Neural progenitor cell (in vitro differentiated cells): ENCODE measurements at regions not wholly inside any gene's neighbourhood (a gene's known extent, or its start where the extent isn't known, plus 50 kb on each side); places are given as distances from the start of the nearest gene placed in this dataset.

ENCODE experiments used
- DNase-seq: peaks from one replicate; pipeline ENCODE4 v3.0.0-alpha.2; 2016; ENCODE audit warnings: low spot score
- H2AFZ ChIP-seq: fragments of 200-600 bp; sonication (generic); replicated peaks from 2 replicates; pipeline ENCODE4 v1.6.1; 2016; ENCODE audit warnings: antibody characterized with exemption
- H3F3A ChIP-seq: fragments of 200-600 bp; sonication (generic); 2 replicates; pipeline ENCODE4 v1.6.1; 2016; ENCODE audit warnings: antibody characterized with exemption, low read depth
- H3K27ac ChIP-seq: fragments of 200-600 bp; sonication (generic); 2 replicates; pipeline ENCODE4 v1.5.1; 2016; ENCODE audit warnings: mild to moderate bottlenecking
- H3K27me3 ChIP-seq: fragments of 200-600 bp; sonication (generic); 2 replicates; pipeline ENCODE4 v1.6.1; 2016; ENCODE audit warnings: mild to moderate bottlenecking, moderate library complexity
- H3K36me3 ChIP-seq: fragments of 200-600 bp; sonication (generic); 2 replicates; pipeline ENCODE4 v1.5.1; 2016
- H3K4me1 ChIP-seq: fragments of 200-600 bp; sonication (generic); 2 replicates; pipeline ENCODE4 v1.6.1; 2016; ENCODE audit warnings: mixed run types
- H3K4me2 ChIP-seq: fragments of 200-600 bp; sonication (generic); 2 replicates; pipeline ENCODE4 v1.6.1; 2016
- H3K4me3 ChIP-seq: fragments of 200-600 bp; sonication (generic); 2 replicates; pipeline ENCODE4 v1.5.1; 2016
- H3K79me2 ChIP-seq: fragments of 200-600 bp; sonication (generic); 2 replicates; pipeline ENCODE4 v1.6.1; 2016; ENCODE audit warnings: low read depth
- H3K9ac ChIP-seq: fragments of 200-600 bp; sonication (generic); 2 replicates; pipeline ENCODE4 v1.6.1; 2016
- H3K9me3 ChIP-seq: fragments of 200-600 bp; sonication (generic); 2 replicates; pipeline ENCODE4 v1.5.1; 2016; ENCODE audit warnings: low read depth
- H4K20me1 ChIP-seq: fragments of 200-600 bp; sonication (generic); 2 replicates; pipeline ENCODE4 v1.6.1; 2016; ENCODE audit warnings: low read depth
- H3K27ac Mint-ChIP-seq: 3 replicates; pipeline ENCODE4 v1.8.0; 2021; ENCODE audit warnings: mixed read lengths
- H3K27me3 Mint-ChIP-seq: 2 replicates; pipeline ENCODE4 v1.8.0; 2022; ENCODE audit warnings: low read depth, mild to moderate bottlenecking, inconsistent platforms, moderate library complexity, mixed read lengths; ENCODE audit not compliant: insufficient read depth
- H3K36me3 Mint-ChIP-seq: 3 replicates; pipeline ENCODE4 v1.8.0; 2021; ENCODE audit warnings: mixed read lengths
- H3K4me1 Mint-ChIP-seq: 3 replicates; pipeline ENCODE4 v1.8.0; 2021; ENCODE audit warnings: mixed read lengths
- H3K4me3 Mint-ChIP-seq: 3 replicates; pipeline ENCODE4 v1.8.0; 2021; ENCODE audit warnings: mild to moderate bottlenecking, moderate library complexity, mixed read lengths
- H3K9me3 Mint-ChIP-seq: 3 replicates; pipeline ENCODE4 v1.8.0; 2020; ENCODE audit warnings: mixed read lengths
- CTCF ChIP-seq: fragments of 200-600 bp; sonication (generic); IDR thresholded peaks from 2 replicates; pipeline ENCODE4 v1.5.1; 2017; ENCODE audit warnings: antibody characterized with exemption, mild to moderate bottlenecking
- EZH2 ChIP-seq: fragments of 200-600 bp; sonication (generic); IDR thresholded peaks from 2 replicates; pipeline ENCODE4 v1.6.1; 2017; ENCODE audit warnings: antibody characterized with exemption, mild to moderate bottlenecking, moderate library complexity
- EZH2phosphoT487 ChIP-seq: fragments of 200-600 bp; sonication (generic); IDR thresholded peaks from 2 replicates; pipeline ENCODE4 v1.6.1; 2017; ENCODE audit warnings: antibody characterized with exemption

GRCh38 chr2:195343942-195344530 is 313.0 kb upstream of the SLC39A10 start:
- Histone ChIP-seq H2AFZ (no peak overlapping the region), H4K20me1 (no peaks in the 10 kb centered on the region), H3K9ac (no peak overlapping the region), H3K27ac (no peak overlapping the region), H3K79me2 (no peaks in the 10 kb centered on the region), H3K4me1 (no peaks in the 10 kb centered on the region), H3K27me3 (no peaks in the 10 kb centered on the region), H3K36me3 (no peaks in the 10 kb centered on the region), H3K4me2 (no peak overlapping the region), H3K4me3 (no peak overlapping the region), H3K9me3 (no peaks in the 10 kb centered on the region), H3F3A (no peaks in the 10 kb centered on the region)
- no peaks in the 10 kb centered on the region for H3K9me3 Mint-ChIP-seq
- DNase-seq, result no peak
- no peak overlapping the region for H3K4me3 Mint-ChIP-seq
- H3K36me3 Mint-ChIP-seq, result no peaks in the 10 kb centered on the region
- H3K27me3 Mint-ChIP-seq, result peaks cover 2% of the 10 kb centered on the region
- H3K4me1 Mint-ChIP-seq, result no peaks in the 10 kb centered on the region
- no peak overlapping the region for H3K27ac Mint-ChIP-seq
- TF ChIP-seq EZH2phosphoT487, result no peak
- no peak for TF ChIP-seq CTCF
- no peak for TF ChIP-seq EZH2

- Histone ChIP-seq H3K9ac (no peak overlapping the region), H3K27ac (no peak overlapping the region), H3F3A (no peaks in the 10 kb centered on the region), H3K79me2 (no peaks in the 10 kb centered on the region), H3K4me1 (no peaks in the 10 kb centered on the region), H3K9me3 (no peaks in the 10 kb centered on the region), H3K27me3 (no peaks in the 10 kb centered on the region), H3K4me3 (no peak overlapping the region), H4K20me1 (no peaks in the 10 kb centered on the region), H2AFZ (no peak overlapping the region), H3K4me2 (no peak overlapping the region), H3K36me3 (no peaks in the 10 kb centered on the region)
- Mint-ChIP-seq H3K27me3 (peaks cover 2% of the 10 kb centered on the region), H3K27ac (no peak overlapping the region), H3K4me1 (no peaks in the 10 kb centered on the region), H3K9me3 (no peaks in the 10 kb centered on the region), H3K36me3 (no peaks in the 10 kb centered on the region), H3K4me3 (no peak overlapping the region)
- TF ChIP-seq CTCF (no peak), EZH2 (no peak), EZH2phosphoT487 (no peak)
- DNase-seq, result no peak
These were observed 313.5 kb upstream of the SLC39A10 start for GRCh38 chr2:195343540-195343939.

GRCh38 chr2:195342061-195342460 is 315.0 kb upstream of the SLC39A10 start:
- TF ChIP-seq EZH2phosphoT487 (no peak), EZH2 (no peak), CTCF (no peak)

More at GRCh38 chr2:195342061-195342460, 315.0 kb upstream of the SLC39A10 start:
- H3K9ac ChIP-seq, result no peak overlapping the region
- H3K9me3 ChIP-seq, result no peaks in the 10 kb centered on the region
- no peaks in the 10 kb centered on the region for H3K27me3 ChIP-seq
- H3K27ac ChIP-seq, result no peak overlapping the region
- Mint-ChIP-seq H3K4me3 (no peak overlapping the region), H3K27ac (no peak overlapping the region), H3K36me3 (no peaks in the 10 kb centered on the region), H3K27me3 (peaks cover 2% of the 10 kb centered on the region), H3K4me1 (no peaks in the 10 kb centered on the region), H3K9me3 (no peaks in the 10 kb centered on the region)
- DNase-seq, result no peak
- no peaks in the 10 kb centered on the region for H3K36me3 ChIP-seq
- no peak overlapping the region for H3K4me2 ChIP-seq
- no peak overlapping the region for H3K4me3 ChIP-seq
- H3K4me1 ChIP-seq, result no peaks in the 10 kb centered on the region
- H4K20me1 ChIP-seq, result no peaks in the 10 kb centered on the region
- H3K79me2 ChIP-seq, result no peaks in the 10 kb centered on the region
- no peak overlapping the region for H2AFZ ChIP-seq
- H3F3A ChIP-seq, result no peaks in the 10 kb centered on the region
